ENCODE measurements at regions not wholly inside any gene's neighbourhood (a gene's known extent, or its start where the extent isn't known, plus 50 kb on each side); places are given as distances from the start of the nearest gene placed in this dataset.

DNA sequence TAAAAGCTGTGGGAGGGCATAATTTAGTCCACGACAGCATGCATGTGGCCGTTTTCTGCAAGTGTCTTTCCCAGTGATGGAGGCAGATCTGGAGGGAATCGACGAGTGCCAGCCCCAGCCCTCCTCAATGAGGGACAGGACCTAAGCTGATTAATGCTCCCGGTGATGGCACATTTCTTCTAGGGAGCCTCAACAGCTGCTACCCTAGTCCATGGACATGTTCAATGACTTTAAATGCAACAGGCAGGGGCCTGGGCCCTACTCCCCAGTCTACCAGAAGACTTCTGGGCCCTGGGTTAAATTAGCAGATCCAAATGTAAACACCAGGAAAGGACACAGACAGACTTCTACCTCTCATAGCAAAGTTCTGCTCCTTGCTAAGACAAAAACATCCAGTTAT lies 155.1 kb downstream of the ACTR3 start:
- TF ChIP-seq, protein P1, sequence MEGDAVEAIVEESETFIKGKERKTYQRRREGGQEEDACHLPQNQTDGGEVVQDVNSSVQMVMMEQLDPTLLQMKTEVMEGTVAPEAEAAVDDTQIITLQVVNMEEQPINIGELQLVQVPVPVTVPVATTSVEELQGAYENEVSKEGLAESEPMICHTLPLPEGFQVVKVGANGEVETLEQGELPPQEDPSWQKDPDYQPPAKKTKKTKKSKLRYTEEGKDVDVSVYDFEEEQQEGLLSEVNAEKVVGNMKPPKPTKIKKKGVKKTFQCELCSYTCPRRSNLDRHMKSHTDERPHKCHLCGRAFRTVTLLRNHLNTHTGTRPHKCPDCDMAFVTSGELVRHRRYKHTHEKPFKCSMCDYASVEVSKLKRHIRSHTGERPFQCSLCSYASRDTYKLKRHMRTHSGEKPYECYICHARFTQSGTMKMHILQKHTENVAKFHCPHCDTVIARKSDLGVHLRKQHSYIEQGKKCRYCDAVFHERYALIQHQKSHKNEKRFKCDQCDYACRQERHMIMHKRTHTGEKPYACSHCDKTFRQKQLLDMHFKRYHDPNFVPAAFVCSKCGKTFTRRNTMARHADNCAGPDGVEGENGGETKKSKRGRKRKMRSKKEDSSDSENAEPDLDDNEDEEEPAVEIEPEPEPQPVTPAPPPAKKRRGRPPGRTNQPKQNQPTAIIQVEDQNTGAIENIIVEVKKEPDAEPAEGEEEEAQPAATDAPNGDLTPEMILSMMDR (IDR thresholded peaks at IDR 0.05; ENCODE audit: insufficient read depth, low read depth, low read length): no peak
- TF ChIP-seq EZH2 (IDR thresholded peaks at IDR 0.05; ENCODE audit: insufficient read depth, low read length): no peak
